ENCODE measurements at regions not wholly inside any gene's neighbourhood (a gene's known extent, or its start where the extent isn't known, plus 50 kb on each side); places are given as distances from the start of the nearest gene placed in this dataset.

- Mint-ChIP-seq H3K9me3 (no peaks in the 10 kb centered on the region), H3K36me3 (ENCODE audit: low read depth) (no peaks in the 10 kb centered on the region), H3K4me3 (no peak overlapping the region), H3K4me1 (peaks cover 14% of the 10 kb centered on the region), H3K27me3 (ENCODE audit: low read depth) (no peaks in the 10 kb centered on the region), H3K27ac (ENCODE audit: unreplicated experiment) (no peak overlapping the region)
- no peak for DNase-seq (ENCODE audit: low read depth, low spot score)
- TF ChIP-seq CTCF (conservative IDR thresholded peaks at IDR 0.05), result no peak
Observed at GRCh38 chr6:97469451-97469850, 186.4 kb upstream of the MMS22L start.

DNA sequence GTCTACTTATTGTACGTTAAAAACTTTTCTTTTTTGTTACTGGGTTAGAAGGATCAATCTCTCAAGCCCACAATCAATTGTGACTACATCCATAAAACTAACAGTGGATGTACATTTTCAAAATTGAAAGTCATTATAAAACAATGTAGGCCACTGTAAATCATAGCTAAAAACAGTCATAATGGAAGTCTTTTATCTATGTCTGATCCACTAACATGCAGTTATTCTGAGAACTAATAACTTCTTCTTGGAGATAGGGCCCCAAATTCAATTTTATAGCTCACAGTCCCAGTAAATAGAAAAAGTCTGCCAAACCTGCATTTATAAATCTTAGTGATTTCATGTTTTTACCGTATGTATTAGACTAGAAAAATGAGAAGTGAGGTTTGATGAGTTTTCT is 187.3 kb upstream of the MMS22L start:
- H3K4me3 Mint-ChIP-seq, result no peak overlapping the region
- no peak for DNase-seq (ENCODE audit: low read depth, low spot score)
- H3K36me3 Mint-ChIP-seq (ENCODE audit: low read depth), result no peaks in the 10 kb centered on the region
- H3K27ac Mint-ChIP-seq (ENCODE audit: unreplicated experiment), result no peak overlapping the region
- H3K4me1 Mint-ChIP-seq, result peaks cover 14% of the 10 kb centered on the region
- no peaks in the 10 kb centered on the region for H3K9me3 Mint-ChIP-seq
- no peak for TF ChIP-seq CTCF (conservative IDR thresholded peaks at IDR 0.05)
- no peaks in the 10 kb centered on the region for H3K27me3 Mint-ChIP-seq (ENCODE audit: low read depth)

GRCh38 chr6:97473979-97474378 is 191.0 kb upstream of the MMS22L start:
- Mint-ChIP-seq H3K27ac (ENCODE audit: unreplicated experiment) (no peak overlapping the region), H3K36me3 (ENCODE audit: low read depth) (peaks cover 5% of the 10 kb centered on the region), H3K4me1 (no peaks in the 10 kb centered on the region), H3K27me3 (ENCODE audit: low read depth) (no peaks in the 10 kb centered on the region), H3K9me3 (peaks cover 3% of the 10 kb centered on the region), H3K4me3 (no peak overlapping the region)
- TF ChIP-seq CTCF (conservative IDR thresholded peaks at IDR 0.05), result no peak
- no peak for DNase-seq (ENCODE audit: low read depth, low spot score)

DNA sequence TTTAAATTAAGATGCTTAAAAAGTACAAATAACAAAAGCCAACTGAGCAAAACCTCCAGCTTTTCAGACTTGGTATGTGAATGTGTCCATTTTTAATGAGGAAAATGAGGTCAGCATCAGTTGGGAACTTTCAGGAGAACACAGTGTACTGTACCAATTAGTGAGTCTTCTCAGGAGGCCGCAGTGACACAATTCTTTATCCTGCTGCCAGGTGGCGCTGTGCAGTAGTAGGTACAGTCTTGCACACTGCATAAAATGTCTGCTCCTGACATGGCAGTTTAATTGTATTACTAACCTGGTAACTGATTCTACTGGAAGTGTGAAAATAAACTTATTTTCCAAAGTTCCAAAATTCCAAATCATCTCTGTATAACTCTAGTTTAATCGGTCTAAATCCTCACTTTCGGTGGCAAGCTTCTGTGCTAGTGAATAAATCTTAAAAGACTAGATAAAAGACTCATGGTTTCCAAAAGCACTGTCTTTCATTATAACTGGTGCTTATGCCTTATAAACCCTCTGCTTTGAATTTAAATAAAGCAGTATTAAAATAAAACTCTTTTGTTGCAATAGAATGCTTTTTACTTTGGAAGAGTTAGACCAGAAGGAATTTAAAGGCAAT is 214.8 kb upstream of the MMS22L start:
- peaks cover 2% of the 10 kb centered on the region for H3K9me3 Mint-ChIP-seq
- peaks cover 14% of the 10 kb centered on the region for H3K4me1 Mint-ChIP-seq
- peak; percentile 63 for DNase-seq (ENCODE audit: low read depth, low spot score)
- no peak overlapping the region for H3K4me3 Mint-ChIP-seq
- H3K27ac Mint-ChIP-seq (ENCODE audit: unreplicated experiment), result peak overlapping the region; percentile 45
- TF ChIP-seq CTCF (conservative IDR thresholded peaks at IDR 0.05), result peak; percentile 96
- H3K27me3 Mint-ChIP-seq (ENCODE audit: low read depth), result no peaks in the 10 kb centered on the region
- no peaks in the 10 kb centered on the region for H3K36me3 Mint-ChIP-seq (ENCODE audit: low read depth)

- H3K27ac Mint-ChIP-seq (ENCODE audit: unreplicated experiment), result no peak overlapping the region
- no peak for DNase-seq (ENCODE audit: low read depth, low spot score)
- H3K36me3 Mint-ChIP-seq (ENCODE audit: low read depth), result no peaks in the 10 kb centered on the region
- H3K27me3 Mint-ChIP-seq (ENCODE audit: low read depth), result no peaks in the 10 kb centered on the region
- TF ChIP-seq CTCF (conservative IDR thresholded peaks at IDR 0.05), result no peak
- no peaks in the 10 kb centered on the region for H3K9me3 Mint-ChIP-seq
- H3K4me1 Mint-ChIP-seq, result peaks cover 14% of the 10 kb centered on the region
- no peak overlapping the region for H3K4me3 Mint-ChIP-seq
Observed at GRCh38 chr6:97501853-97502252, 218.8 kb upstream of the MMS22L start.
